GM12865 (cell line): ENCODE measurements at regions not wholly inside any gene's neighbourhood (a gene's known extent, or its start where the extent isn't known, plus 50 kb on each side); places are given as distances from the start of the nearest gene placed in this dataset.

ENCODE experiments used
- DNase-seq: peaks from one replicate; pipeline ENCODE4 v3.0.0; 2010; ENCODE audit warnings: low read depth
- H3K4me3 ChIP-seq: 2 replicates; pipeline ENCODE4 v1.5.1; 2011; ENCODE audit warnings: mild to moderate bottlenecking, low read depth, low read length, control low read depth
- TF ChIP-seq, protein P1 (sequence below): IDR thresholded peaks from 2 replicates; pipeline ENCODE4 v1.5.1; 2011; ENCODE audit warnings: low read length, control low read depth, low read depth, inconsistent platforms; ENCODE audit not compliant: insufficient read depth; ENCODE audit errors: missing control alignments

DNA sequence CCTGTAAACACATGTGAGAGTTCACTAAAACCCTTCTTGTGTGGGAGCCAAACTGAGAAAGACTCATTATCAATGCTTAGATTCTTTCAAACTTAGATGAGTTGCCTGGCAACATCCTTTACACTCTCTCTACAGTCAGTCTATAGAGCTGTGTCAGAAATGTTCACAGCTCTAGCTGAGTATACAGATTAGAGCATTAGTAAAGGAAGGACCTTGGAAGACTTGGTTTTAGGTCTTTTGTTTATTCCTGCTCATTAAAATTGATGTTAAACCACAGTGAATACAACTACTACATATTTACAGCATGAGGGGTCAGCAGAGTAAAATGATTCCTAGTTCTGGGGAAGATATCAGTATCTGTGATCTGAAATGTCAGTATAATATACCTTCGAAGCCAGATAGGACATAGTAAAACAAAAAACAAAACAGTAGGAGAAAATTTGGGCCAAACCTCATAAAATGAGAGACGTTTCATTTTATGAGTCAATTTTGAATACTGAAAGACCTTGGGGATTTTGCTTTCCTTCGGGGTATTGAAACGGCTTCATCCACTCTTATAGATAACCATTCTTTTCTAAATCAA is 186.0 kb downstream of the TANC2 start:
- no peak overlapping the region for H3K4me3 ChIP-seq
- DNase-seq, result no peak
- TF ChIP-seq, protein P1, sequence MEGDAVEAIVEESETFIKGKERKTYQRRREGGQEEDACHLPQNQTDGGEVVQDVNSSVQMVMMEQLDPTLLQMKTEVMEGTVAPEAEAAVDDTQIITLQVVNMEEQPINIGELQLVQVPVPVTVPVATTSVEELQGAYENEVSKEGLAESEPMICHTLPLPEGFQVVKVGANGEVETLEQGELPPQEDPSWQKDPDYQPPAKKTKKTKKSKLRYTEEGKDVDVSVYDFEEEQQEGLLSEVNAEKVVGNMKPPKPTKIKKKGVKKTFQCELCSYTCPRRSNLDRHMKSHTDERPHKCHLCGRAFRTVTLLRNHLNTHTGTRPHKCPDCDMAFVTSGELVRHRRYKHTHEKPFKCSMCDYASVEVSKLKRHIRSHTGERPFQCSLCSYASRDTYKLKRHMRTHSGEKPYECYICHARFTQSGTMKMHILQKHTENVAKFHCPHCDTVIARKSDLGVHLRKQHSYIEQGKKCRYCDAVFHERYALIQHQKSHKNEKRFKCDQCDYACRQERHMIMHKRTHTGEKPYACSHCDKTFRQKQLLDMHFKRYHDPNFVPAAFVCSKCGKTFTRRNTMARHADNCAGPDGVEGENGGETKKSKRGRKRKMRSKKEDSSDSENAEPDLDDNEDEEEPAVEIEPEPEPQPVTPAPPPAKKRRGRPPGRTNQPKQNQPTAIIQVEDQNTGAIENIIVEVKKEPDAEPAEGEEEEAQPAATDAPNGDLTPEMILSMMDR, result no peak

DNA sequence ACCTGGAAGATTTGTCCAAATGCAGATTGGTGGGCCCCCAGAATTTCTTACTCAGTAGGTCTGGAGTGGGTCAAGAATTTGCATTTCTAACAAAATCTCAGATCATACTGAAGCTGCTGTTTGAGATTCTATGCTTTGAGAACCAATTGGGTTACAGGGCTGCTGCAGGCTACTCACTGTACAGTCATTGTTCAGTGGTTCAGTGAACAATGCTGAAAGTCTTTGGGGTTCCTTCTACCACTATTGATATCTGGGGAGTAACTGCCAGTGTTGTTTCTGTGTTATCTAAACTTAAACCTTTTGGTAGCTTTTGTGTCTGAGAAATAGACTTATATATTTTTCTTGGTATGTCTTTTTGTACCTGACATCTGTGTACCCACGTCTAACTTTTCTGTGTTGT is 187.5 kb downstream of the TANC2 start:
- no peak for DNase-seq
- H3K4me3 ChIP-seq, result no peak overlapping the region
- TF ChIP-seq, protein P1, result no peak

DNA sequence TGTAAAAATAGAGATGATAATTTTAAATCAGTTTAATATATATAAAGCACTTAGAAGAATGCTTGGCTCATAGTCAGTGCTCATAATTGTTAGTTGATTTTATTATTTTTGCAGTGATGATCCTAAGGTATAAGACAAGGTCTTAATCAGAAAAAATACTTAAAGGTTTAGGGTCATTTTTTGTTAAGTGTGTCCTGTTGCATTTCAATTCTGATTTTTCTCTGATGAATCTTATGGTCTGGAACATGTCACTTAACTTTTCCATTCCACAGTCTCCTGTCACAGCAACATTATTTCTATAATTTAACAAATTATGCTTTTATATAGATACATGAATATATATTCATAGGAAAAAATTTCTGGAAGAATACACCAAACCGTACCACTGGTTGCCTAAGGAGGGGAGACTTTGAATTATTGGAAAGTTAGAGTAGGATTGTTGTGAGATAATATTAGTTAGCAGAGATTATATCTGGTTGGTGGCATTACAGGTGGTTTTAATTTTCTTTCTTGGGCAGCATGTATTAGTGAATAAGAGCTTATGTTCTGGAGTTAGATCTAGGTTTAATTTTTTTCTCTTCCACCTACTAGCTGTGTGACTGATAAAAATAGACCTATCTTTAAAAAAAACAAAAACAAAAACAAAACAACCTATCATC is 188.7 kb downstream of the TANC2 start:
- no peak for DNase-seq
- no peak overlapping the region for H3K4me3 ChIP-seq
- TF ChIP-seq, protein P1, result no peak

- TF ChIP-seq, protein P1, result no peak
Measured at GRCh38 chr17:63156986-63157385, 191.0 kb downstream of the TANC2 start.

GRCh38 chr17:63162406-63163157 is 196.5 kb downstream of the TANC2 start:
- no peak for DNase-seq
- TF ChIP-seq, protein P1, result no peak
- H3K4me3 ChIP-seq, result no peak overlapping the region

More at GRCh38 chr17:63156986-63157385, 191.0 kb downstream of the TANC2 start:
- no peak for DNase-seq
- H3K4me3 ChIP-seq, result no peak overlapping the region

DNA sequence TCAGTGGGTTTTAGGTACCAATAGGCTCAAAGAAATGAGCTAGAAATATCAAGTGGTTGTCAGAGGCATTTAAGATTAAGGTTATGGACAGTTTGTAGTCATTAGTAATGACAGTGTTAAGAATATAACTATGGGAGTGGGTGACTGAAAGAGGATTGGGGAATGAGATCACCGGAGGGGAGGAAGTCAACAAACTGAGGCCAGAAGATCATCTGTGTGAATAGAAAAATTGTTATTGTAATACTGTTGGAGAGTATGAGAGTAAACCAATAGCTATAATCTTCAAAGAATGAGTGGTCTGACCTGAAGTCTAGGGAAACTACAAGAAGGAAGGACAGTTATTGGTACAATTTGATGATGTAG is 197.1 kb downstream of the TANC2 start:
- DNase-seq, result no peak
- TF ChIP-seq, protein P1, result no peak
- no peak overlapping the region for H3K4me3 ChIP-seq
